22Rv1 (cell line): ENCODE measurements at regions not wholly inside any gene's neighbourhood (a gene's known extent, or its start where the extent isn't known, plus 50 kb on each side); places are given as distances from the start of the nearest gene placed in this dataset.

Experiments
- ZFX ChIP-seq: fragments of 450-650 bp; IDR thresholded peaks from 2 replicates; pipeline ENCODE4 v1.6.1; 2017; ENCODE audit warnings: antibody characterized with exemption, borderline replicate concordance
- TF ChIP-seq, protein P1 (sequence below): fragments of 450-650 bp; IDR thresholded peaks from 2 replicates; pipeline ENCODE4 v1.5.1; 2017; ENCODE audit warnings: mild to moderate bottlenecking

DNA sequence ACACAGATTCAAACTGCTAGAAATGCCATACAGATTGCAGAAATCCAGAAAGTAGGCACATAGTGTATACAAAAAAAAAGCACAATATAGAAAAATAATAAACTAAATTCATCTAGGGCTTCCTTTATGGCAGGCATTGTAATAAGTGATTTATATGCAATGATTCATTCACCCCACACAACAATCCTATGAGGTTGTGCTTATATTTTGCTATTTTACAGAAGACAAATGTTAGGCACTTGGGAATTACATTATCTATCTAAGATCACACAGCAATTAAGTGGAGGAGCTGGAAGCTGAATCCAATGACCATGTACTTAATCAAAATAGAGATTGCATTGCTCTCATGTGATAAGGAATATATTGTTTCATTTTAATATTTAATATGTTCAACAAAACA, 225.7 kb upstream of the KCNK2 start:
- TF ChIP-seq, protein P1, sequence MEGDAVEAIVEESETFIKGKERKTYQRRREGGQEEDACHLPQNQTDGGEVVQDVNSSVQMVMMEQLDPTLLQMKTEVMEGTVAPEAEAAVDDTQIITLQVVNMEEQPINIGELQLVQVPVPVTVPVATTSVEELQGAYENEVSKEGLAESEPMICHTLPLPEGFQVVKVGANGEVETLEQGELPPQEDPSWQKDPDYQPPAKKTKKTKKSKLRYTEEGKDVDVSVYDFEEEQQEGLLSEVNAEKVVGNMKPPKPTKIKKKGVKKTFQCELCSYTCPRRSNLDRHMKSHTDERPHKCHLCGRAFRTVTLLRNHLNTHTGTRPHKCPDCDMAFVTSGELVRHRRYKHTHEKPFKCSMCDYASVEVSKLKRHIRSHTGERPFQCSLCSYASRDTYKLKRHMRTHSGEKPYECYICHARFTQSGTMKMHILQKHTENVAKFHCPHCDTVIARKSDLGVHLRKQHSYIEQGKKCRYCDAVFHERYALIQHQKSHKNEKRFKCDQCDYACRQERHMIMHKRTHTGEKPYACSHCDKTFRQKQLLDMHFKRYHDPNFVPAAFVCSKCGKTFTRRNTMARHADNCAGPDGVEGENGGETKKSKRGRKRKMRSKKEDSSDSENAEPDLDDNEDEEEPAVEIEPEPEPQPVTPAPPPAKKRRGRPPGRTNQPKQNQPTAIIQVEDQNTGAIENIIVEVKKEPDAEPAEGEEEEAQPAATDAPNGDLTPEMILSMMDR: no peak
- TF ChIP-seq ZFX: no peak
